Keratinocyte (primary cell): ENCODE measurements at regions not wholly inside any gene's neighbourhood (a gene's known extent, or its start where the extent isn't known, plus 50 kb on each side); places are given as distances from the start of the nearest gene placed in this dataset.

Source experiments
- DNase-seq: peaks from one replicate; pipeline ENCODE4 v3.0.0-alpha.2; 2011; ENCODE audit warnings: low read depth, missing footprints, low spot score
- FAIRE-seq: peaks from 2 replicates; lab custom pipeline; 2011; peaks lifted over from hg19 to GRCh38; lab: Jason Lieb, UNC
- H2AFZ ChIP-seq: 2 replicates; pipeline ENCODE4 v1.6.0; 2012; ENCODE audit warnings: low read length, control low read depth, inconsistent platforms; ENCODE audit not compliant: control insufficient read depth
- H3K27ac ChIP-seq: 2 replicates; pipeline ENCODE4 v1.5.1; 2011; ENCODE audit warnings: low read length; ENCODE audit not compliant: control insufficient read depth, insufficient read depth
- H3K27me3 ChIP-seq: 3 replicates; pipeline ENCODE4 v1.6.0; 2011; ENCODE audit warnings: low read length; ENCODE audit not compliant: control insufficient read depth, insufficient read depth; ENCODE audit errors: extremely low read depth
- H3K36me3 ChIP-seq, 2 experiments: 2 replicates in 1 of 2; 3 replicates in 1 of 2; pipeline ENCODE4 v1.5.1; 2011; ENCODE audit warnings: low read length in 2 of 2, mild to moderate bottlenecking in 1 of 2; ENCODE audit not compliant: control insufficient read depth in 2 of 2, insufficient read depth in 2 of 2; ENCODE audit errors: extremely low read depth in 1 of 2
- H3K4me1 ChIP-seq: 3 replicates; pipeline ENCODE4 v1.5.1; 2011; ENCODE audit warnings: low read length; ENCODE audit not compliant: control insufficient read depth, insufficient read depth; ENCODE audit errors: extremely low read depth
- H3K4me2 ChIP-seq: 3 replicates; pipeline ENCODE4 v1.6.0; 2011; ENCODE audit warnings: low read depth, low read length; ENCODE audit not compliant: control insufficient read depth, insufficient read depth; ENCODE audit errors: extremely low read depth
- H3K4me3 ChIP-seq, 3 experiments: fragments of 200-600 bp in 1 of 3; sonication (generic) in 1 of 3; 2 replicates in 2 of 3; 3 replicates in 1 of 3; pipeline ENCODE4 v1.5.1; 2011 to 2016; ENCODE audit warnings: low read length in 3 of 3, mild to moderate bottlenecking in 3 of 3, control low read depth in 2 of 3, inconsistent platforms in 1 of 3, low read depth in 1 of 3, mixed read lengths in 1 of 3, mixed run types in 1 of 3, moderate library complexity in 1 of 3; ENCODE audit not compliant: control insufficient read depth in 2 of 3, insufficient read depth in 2 of 3; ENCODE audit errors: extremely low read depth in 1 of 3
- H3K79me2 ChIP-seq: 2 replicates; pipeline ENCODE4 v1.6.0; 2012; ENCODE audit warnings: low read length; ENCODE audit not compliant: control insufficient read depth, insufficient read depth
- H3K9ac ChIP-seq: 3 replicates; pipeline ENCODE4 v1.6.0; 2011; ENCODE audit warnings: low read length; ENCODE audit not compliant: control insufficient read depth, insufficient read depth; ENCODE audit errors: extremely low read depth
- H3K9me1 ChIP-seq: 3 replicates; pipeline ENCODE4 v1.6.0; 2011; ENCODE audit warnings: low read length; ENCODE audit not compliant: control insufficient read depth, insufficient read depth; ENCODE audit errors: extremely low read depth
- H3K9me3 ChIP-seq: 2 replicates; pipeline ENCODE4 v1.5.1; 2012; ENCODE audit warnings: low read depth, low read length; ENCODE audit not compliant: control insufficient read depth
- H4K20me1 ChIP-seq: 3 replicates; pipeline ENCODE4 v1.6.0; 2011; ENCODE audit warnings: low read length; ENCODE audit not compliant: control insufficient read depth, insufficient read depth; ENCODE audit errors: extremely low read depth
- CTCF ChIP-seq, 3 experiments: IDR thresholded peaks in 1 of 3; conservative IDR thresholded peaks in 1 of 3; optimal IDR thresholded peaks in 1 of 3; 2 replicates in 2 of 3; 3 replicates in 1 of 3; pipeline versions ENCODE3 to v1.5.1; 2011; ENCODE audit warnings: low read length in 3 of 3, mild to moderate bottlenecking in 3 of 3, moderate library complexity in 2 of 3, control low read depth in 1 of 3, inconsistent platforms in 1 of 3; ENCODE audit not compliant: insufficient read depth in 2 of 3; ENCODE audit errors: extremely low read depth in 1 of 3
- EZH2 ChIP-seq: IDR thresholded peaks from one replicate; pipeline ENCODE4 v1.6.1; 2012; ENCODE audit warnings: inconsistent platforms, mild to moderate bottlenecking, low read length, moderate library complexity
- dilution Hi-C: fragments of 300-500 bp; cut with MboI; formaldehyde crosslinking; loops from one replicate; pipeline ENCODE4 v1.7.0; 2020; ENCODE audit warnings: low sequenced_read_pairs; ENCODE audit not compliant: extremely low pct_ligation_motif_present

- no peak overlapping the region for H3K27ac ChIP-seq
- TF ChIP-seq EZH2 (no peak), CTCF (optimal IDR thresholded peaks at IDR 0.05 in 1 of 3, IDR thresholded peaks at IDR 0.05 in 1 of 3, conservative IDR thresholded peaks at IDR 0.05 in 1 of 3; ENCODE audit: extremely low read depth in 1 of 3, insufficient read depth in 2 of 3, low read length in 3 of 3) (no peak)
- H2AFZ ChIP-seq: no peak overlapping the region
- no peaks in the 10 kb centered on the region for H3K4me1 ChIP-seq
- dilution Hi-C loops: no loop called here
- H3K79me2 ChIP-seq: no peaks in the 10 kb centered on the region
- no peak for FAIRE-seq
- no peaks in the 10 kb centered on the region for H3K9me1 ChIP-seq
- no peak for DNase-seq
- no peak overlapping the region for H3K4me2 ChIP-seq
- H3K9me3 ChIP-seq: no peaks in the 10 kb centered on the region
- H3K9ac ChIP-seq: no peak overlapping the region
- H3K4me3 ChIP-seq: no peak overlapping the region
- H3K27me3 ChIP-seq: no peaks in the 10 kb centered on the region
- no peaks in the 10 kb centered on the region for H4K20me1 ChIP-seq
- H3K36me3 ChIP-seq: no peaks in the 10 kb centered on the region
Observed at GRCh38 chr2:59770651-59771050, 782.8 kb downstream of the BCL11A start.

DNA sequence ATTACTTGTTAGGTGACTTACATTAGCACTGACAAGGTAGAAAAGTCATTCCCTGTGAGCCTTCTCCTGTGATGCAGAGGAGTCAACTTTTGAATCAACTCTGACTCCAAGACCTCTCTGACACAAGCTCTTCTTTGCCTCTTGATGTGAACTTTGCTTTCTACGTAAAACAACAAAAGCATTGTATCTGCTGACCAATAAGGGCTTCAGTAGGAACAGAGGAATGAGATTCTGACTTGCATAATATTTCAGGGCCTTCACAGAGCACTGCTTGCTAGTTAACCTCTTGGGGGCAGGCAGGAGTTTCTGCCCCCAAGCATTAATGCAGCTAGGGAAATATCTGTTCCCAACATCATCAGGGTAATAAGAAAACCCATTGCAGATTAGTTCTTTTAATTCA is 791.5 kb downstream of the BCL11A start:
- Histone ChIP-seq H3K9me1 (no peaks in the 10 kb centered on the region), H2AFZ (no peak overlapping the region), H4K20me1 (no peaks in the 10 kb centered on the region), H3K4me3 (no peak overlapping the region), H3K9ac (no peak overlapping the region), H3K4me2 (no peak overlapping the region), H3K27me3 (no peaks in the 10 kb centered on the region), H3K27ac (no peak overlapping the region), H3K79me2 (no peaks in the 10 kb centered on the region), H3K9me3 (no peaks in the 10 kb centered on the region), H3K36me3 (no peaks in the 10 kb centered on the region), H3K4me1 (no peaks in the 10 kb centered on the region)
- DNase-seq (no peak), FAIRE-seq (no peak)
- no peak for TF ChIP-seq CTCF (optimal IDR thresholded peaks at IDR 0.05 in 1 of 3, IDR thresholded peaks at IDR 0.05 in 1 of 3, conservative IDR thresholded peaks at IDR 0.05 in 1 of 3; ENCODE audit: extremely low read depth in 1 of 3, insufficient read depth in 2 of 3, low read length in 3 of 3)
- no peak for TF ChIP-seq EZH2
- dilution Hi-C loops: no loop called here
